AG08395 (cell line): ENCODE measurements at regions not wholly inside any gene's neighbourhood (a gene's known extent, or its start where the extent isn't known, plus 50 kb on each side); places are given as distances from the start of the nearest gene placed in this dataset.
"Not testable (repeated sequence)": the region's sequence is repeated elsewhere in the genome, so short reads cannot be mapped to it uniquely, and the experiment has no call there.

ENCODE experiments used
- DNase-seq: peaks from one replicate; pipeline ENCODE4 v3.0.0; 2012; ENCODE audit warnings: mixed read lengths, low spot score

DNA sequence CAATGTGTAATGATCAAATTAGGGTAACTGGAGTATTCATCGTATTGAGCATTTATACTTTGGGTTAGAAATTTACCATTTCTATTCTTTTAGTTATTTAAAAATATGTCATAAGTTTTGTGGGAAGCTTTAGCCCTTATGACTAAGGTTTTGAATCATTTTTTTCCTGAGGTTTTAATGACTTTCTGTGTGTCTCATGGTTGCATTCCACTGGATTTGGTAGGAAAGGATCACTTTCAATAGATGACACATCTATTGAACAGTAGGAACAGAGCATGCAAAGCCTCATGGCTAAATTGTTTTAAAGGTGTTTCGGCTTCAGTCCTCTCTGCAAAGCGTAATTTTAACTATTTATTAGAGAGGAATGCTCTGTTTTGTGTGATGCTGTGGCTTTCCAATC lies 512.4 kb upstream of the CHD1 start:
- DNase-seq, result no peak

- DNase-seq, result no peak
Measured at GRCh38 chr5:99438619-99439018, 509.8 kb upstream of the CHD1 start.

DNA sequence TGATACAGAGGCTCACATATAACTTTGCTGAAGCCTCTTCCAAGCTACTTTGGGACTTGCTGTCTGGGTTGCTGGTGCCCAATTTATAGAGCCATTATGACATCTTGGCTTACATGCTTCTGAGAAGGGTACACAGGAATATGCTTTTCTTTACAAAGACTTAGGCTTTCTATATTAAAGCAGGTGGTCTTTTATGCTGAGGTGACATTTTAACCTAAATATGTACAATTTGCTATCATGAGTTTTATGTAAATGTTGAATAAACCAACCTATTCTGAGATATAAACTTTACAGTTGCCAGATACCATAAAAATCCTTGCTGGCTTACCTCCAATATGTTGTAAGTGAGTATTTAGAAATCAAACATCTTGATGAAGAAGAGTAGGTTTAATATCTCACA lies 509.2 kb upstream of the CHD1 start:
- DNase-seq, result no peak

DNA sequence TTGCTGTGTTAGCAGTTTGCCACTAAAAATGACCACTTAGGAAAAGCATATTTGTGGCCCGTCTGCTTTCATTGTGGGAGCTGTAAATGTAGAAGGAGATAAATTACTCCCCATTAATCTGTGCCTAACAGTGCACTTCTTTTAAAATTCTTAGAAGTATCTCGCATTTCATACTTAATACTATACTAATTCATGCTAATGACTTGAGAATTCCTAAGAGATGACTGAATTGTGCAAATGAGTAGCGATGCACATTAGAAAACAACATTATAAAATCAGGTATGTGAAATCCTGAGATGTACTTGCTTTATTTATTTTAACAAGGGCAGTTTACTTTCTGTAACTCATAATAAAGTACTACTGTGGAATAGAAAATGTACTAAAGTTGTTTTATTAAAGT lies 494.6 kb upstream of the CHD1 start:
- DNase-seq, result not testable (repeated sequence)

- not testable (repeated sequence) for DNase-seq
Measured at GRCh38 chr5:99418640-99419039, 489.8 kb upstream of the CHD1 start.

DNA sequence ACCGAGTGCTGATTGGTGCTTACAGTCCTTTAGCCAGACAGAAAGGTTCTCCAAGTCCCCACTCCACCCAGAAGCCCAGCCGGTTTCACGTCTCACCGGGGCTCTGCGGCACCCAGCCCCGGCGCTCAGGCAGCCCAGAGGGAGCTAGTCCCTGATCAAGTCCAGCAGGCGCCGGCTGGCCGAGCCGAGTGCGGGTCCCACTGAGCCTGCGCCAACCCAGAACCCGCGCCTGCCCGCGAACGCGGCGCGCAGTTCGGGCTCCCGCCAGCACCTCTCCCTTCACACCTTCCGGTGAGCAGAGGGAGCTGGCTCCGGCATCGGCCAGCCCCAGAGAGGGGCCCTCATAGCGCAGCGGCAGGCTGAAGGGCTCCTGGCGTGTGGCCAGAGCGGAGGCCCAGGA lies 481.6 kb upstream of the CHD1 start:
- DNase-seq, result not testable (repeated sequence)

- not testable (repeated sequence) for DNase-seq
Measured at GRCh38 chr5:99404764-99405302, 476.0 kb upstream of the CHD1 start.

DNA sequence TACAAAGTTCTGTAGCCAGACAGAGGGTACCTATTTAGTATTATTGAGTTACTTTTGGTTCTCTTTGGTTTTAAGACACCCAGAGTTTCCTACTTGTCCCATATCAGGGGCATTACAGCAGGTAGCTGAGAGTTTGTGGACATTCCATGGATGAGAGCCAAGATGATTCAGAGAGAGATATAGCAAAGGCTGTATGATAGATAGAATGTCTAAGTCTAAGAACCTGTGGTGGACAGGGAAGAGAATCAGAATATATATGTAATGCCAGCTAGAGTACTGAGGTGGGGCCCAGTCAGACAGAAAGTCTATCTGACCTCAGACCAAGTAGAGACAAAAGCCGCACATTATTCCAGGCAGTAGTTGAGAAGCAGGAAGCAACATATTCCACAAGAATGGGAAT lies 471.8 kb upstream of the CHD1 start:
- not testable (repeated sequence) for DNase-seq

GRCh38 chr5:99398976-99399375 lies 470.2 kb upstream of the CHD1 start:
- no peak for DNase-seq

GRCh38 chr5:99386406-99387077 lies 457.7 kb upstream of the CHD1 start:
- no peak for DNase-seq

DNA sequence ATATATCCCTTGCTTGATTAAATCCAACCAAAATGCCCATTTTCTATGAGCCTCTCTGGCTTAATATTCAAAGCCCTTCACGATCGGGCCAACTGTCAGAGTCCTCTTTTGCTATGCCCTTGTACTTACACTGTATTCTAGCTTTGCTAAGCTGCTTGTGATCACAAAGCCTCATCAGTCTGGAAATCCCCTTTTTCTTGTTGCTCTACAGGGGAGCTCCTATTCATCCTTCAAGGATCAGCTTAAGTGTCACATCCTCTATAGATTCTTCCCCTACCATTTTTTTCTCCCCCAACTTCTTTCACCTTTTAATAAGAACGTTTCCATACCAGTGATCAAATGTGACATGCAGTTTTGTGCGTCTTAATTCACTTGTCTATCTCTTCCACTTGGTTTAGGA lies 450.4 kb upstream of the CHD1 start:
- DNase-seq, result no peak

GRCh38 chr5:99378443-99378842 lies 449.6 kb upstream of the CHD1 start:
- DNase-seq, result no peak

- DNase-seq, result no peak
Measured at GRCh38 chr5:99369797-99370593, 441.2 kb upstream of the CHD1 start.

GRCh38 chr5:99368726-99369125 lies 439.9 kb upstream of the CHD1 start:
- DNase-seq, result no peak

DNA sequence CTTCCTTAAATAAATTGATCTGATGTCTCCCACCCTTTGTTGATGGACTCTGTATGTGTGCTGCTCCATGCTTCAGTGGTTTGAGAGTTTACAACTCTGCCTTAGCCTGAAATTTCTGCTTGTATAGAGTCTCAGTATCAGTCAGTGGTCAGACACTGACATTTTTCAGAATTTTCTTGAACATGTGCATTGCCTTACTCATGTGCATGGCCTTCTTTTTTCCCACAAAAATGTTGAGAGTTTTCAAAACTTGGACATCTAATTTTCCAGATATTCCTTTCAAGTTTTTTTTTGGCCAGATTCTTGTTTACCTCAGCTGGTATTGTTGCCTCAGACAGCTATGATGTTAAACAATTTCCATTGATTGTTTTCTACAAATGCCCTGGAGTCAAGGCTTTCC lies 427.1 kb upstream of the CHD1 start:
- no peak for DNase-seq

- DNase-seq, result no peak
Measured at GRCh38 chr5:99349787-99350186, 421.0 kb upstream of the CHD1 start.

GRCh38 chr5:99348597-99348996 lies 419.8 kb upstream of the CHD1 start:
- no peak for DNase-seq

DNA sequence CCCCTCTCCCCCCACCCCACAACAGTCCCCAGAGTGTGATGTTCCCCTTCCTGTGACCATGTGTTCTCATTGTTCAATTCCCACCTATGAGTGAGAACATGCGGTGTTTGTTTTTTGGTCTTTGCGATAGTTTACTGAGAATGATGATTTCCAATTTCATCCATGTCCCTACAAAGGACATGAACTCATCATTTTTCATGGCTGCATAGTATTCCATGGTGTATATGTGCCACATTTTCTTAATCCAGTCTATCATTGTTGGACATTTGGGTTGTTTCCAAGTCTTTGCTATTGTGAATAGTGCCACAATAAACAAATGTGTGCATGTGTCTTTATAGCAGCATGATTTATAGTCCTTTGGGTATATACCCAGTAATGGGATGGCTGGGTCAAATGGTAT lies 411.0 kb upstream of the CHD1 start:
- DNase-seq, result not testable (repeated sequence)

DNA sequence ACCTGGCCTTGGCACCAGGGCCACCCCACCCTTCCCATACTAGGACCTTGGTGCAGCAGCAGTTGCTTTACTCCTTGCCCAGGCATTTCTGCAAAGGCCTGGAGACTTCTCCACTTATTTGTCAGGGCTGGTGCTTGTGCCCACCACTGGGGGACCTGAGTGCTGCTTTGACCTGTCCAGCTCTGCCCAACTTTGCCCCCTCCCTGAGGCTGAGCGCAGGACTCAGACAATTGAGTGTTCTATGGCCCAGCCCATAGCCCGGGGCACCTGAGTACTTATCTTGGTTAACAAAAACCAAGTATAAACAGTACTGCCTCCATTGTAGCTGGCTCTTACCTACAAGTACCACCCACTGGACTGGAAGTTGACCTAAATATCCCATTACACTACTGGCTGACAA lies 406.1 kb upstream of the CHD1 start:
- DNase-seq, result no peak

DNA sequence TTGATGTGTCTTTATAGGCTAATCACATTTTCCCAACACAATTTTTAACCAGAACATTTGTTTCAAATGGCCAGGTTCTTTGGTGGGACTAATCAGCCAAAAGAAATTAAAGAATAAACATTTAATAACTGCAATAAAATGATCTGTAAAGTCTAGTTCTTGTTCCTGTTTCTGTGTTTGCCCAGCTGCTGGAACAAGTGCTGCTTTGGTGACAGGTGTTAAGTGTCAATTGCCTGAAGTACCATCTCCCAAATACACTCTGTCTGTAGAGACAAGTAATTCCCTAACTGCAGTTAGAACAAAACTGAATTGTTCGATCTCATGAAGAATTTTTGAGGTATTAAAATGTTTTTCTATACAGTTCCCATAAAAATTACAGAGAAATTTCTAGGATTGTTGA lies 402.3 kb upstream of the CHD1 start:
- no peak for DNase-seq

- DNase-seq, result no peak
Measured at GRCh38 chr5:99320436-99320835, 391.6 kb upstream of the CHD1 start.

GRCh38 chr5:99317136-99317535 lies 388.3 kb upstream of the CHD1 start:
- no peak for DNase-seq

GRCh38 chr5:99316484-99316883 lies 387.7 kb upstream of the CHD1 start:
- no peak for DNase-seq
